22Rv1 (cell line): ENCODE measurements at regions not wholly inside any gene's neighbourhood (a gene's known extent, or its start where the extent isn't known, plus 50 kb on each side); places are given as distances from the start of the nearest gene placed in this dataset.
"Not testable (repeated sequence)": the region's sequence is repeated elsewhere in the genome, so short reads cannot be mapped to it uniquely, and the experiment has no call there.

Source experiments
- H3K27ac ChIP-seq: fragments of 450-650 bp; 2 replicates; pipeline ENCODE4 v1.5.1; 2017
- ZFX ChIP-seq: fragments of 450-650 bp; IDR thresholded peaks from 2 replicates; pipeline ENCODE4 v1.6.1; 2017; ENCODE audit warnings: antibody characterized with exemption, borderline replicate concordance
- TF ChIP-seq, protein P1 (sequence below): fragments of 450-650 bp; IDR thresholded peaks from 2 replicates; pipeline ENCODE4 v1.5.1; 2017; ENCODE audit warnings: mild to moderate bottlenecking

DNA sequence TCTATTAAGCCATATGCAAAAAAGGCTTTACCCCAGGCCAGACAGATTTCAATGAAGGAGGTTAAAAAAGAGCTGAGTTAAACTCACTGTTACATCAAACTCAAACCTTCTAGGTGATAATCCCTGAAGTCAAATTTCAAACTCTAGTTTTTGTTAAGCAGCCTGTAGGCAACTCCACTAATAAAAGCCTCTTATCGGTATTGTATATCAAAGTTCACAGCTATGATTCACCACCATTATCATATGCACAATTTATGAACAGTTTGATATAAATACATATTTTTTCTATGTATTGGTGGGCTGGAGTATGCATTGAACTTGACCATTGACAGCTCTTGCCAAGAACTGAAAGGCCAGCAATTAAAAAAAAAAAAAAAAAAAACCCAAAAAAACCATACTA, 308.2 kb downstream of the BTBD3 start:
- no peak overlapping the region for H3K27ac ChIP-seq
- TF ChIP-seq, protein P1, sequence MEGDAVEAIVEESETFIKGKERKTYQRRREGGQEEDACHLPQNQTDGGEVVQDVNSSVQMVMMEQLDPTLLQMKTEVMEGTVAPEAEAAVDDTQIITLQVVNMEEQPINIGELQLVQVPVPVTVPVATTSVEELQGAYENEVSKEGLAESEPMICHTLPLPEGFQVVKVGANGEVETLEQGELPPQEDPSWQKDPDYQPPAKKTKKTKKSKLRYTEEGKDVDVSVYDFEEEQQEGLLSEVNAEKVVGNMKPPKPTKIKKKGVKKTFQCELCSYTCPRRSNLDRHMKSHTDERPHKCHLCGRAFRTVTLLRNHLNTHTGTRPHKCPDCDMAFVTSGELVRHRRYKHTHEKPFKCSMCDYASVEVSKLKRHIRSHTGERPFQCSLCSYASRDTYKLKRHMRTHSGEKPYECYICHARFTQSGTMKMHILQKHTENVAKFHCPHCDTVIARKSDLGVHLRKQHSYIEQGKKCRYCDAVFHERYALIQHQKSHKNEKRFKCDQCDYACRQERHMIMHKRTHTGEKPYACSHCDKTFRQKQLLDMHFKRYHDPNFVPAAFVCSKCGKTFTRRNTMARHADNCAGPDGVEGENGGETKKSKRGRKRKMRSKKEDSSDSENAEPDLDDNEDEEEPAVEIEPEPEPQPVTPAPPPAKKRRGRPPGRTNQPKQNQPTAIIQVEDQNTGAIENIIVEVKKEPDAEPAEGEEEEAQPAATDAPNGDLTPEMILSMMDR, result no peak
- no peak for TF ChIP-seq ZFX

DNA sequence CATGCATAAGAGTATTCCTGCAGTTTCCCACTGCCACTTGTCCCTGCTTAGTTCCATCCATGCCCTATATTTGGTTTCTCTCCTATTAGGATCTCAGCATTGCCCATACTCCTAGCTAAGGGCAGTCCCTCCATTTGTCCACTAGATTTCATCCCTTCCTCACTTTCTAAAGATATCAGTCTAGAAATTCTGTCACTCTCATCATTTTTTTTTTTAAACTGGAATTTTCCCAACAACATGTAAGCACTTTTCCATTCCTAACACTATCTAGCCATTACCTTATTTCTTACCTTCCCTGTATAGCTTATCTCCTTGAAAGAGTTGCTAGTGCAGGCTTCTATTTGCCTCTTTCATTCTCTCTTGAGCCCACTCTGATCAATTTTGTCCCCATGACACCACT, 312.2 kb downstream of the BTBD3 start:
- H3K27ac ChIP-seq, result no peak overlapping the region
- TF ChIP-seq, protein P1, result no peak
- no peak for TF ChIP-seq ZFX

DNA sequence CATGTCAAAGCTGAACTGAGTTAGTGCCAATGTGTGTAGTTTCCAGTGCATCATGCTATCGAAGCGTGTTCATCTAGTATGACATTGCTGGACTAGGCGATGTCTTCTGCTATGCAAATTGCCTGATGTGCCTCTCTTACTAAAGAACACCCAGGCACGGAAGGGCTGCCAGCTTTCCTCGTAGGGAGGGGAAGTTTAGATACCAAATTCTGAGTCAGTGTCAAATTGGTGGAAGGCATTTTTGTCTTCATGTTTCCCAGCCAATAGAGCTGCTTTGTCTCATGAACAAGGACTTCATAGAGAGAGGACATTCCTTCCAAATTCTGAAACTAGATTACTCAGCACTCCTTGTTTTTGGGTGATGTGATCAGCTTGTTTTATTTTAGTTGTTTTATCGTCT, 320.1 kb downstream of the BTBD3 start:
- no peak overlapping the region for H3K27ac ChIP-seq
- TF ChIP-seq, protein P1, result no peak
- no peak for TF ChIP-seq ZFX

DNA sequence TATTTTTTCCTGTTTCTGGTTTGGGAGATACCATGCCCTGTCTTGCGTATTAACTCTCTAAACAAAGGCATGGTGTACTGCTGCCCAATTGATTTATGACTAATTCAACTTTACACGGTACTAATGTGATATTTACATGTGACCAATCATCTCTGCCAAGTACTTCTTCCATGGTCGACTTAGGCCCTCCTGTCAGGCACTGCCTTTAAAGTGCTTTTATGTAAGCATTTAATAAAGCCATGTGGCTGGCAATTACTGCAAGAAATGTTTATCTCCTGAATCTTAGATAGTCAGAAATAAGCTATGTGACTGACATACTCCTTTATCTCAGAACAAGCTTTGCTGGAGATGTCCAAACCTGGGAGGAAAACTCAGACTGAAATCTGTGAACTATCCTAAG, 323.4 kb downstream of the BTBD3 start:
- H3K27ac ChIP-seq, result no peak overlapping the region
- TF ChIP-seq, protein P1, result no peak
- no peak for TF ChIP-seq ZFX

DNA sequence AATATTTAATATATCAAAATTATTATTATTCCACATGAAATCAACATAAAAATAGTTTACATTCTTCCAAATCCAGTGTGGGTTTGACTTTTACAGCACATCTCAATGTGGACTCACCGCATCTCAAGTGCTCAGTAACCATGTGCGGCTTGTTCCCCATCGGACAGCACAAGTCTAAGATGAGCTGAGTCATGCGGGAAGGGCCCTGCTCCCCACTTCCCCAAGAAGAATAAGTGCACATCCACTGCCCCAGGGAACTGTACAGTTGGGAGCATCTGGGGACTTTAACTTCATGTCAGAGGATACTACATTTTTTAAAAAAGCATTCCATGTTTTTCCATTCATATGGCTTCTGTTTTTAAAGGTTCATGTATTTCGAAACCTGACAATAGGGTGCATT, 325.6 kb downstream of the BTBD3 start:
- H3K27ac ChIP-seq, result no peak overlapping the region

DNA sequence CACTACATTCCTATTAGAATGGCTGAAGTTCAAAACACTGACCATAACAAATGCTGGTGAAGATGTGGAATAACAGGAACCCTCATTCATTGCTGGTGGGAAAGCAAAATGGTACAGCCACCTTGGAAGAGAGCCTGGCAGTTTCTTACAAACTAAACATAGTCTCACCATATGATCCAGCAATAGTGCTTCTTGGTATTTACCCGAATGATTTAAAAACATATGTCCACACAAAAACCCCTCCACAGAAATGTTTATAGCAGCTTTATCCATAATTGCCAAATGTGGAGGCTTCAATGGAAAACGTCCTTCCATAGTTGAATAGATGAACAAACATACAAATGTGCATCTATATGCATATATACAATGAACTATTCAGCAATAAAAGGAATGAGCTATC, 330.8 kb downstream of the BTBD3 start:
- TF ChIP-seq ZFX, result no peak
- TF ChIP-seq, protein P1, result no peak
- H3K27ac ChIP-seq, result no peak overlapping the region

More for the DNA sequence above, 325.6 kb downstream of the BTBD3 start:
- TF ChIP-seq ZFX, result no peak
- TF ChIP-seq, protein P1, result no peak

DNA sequence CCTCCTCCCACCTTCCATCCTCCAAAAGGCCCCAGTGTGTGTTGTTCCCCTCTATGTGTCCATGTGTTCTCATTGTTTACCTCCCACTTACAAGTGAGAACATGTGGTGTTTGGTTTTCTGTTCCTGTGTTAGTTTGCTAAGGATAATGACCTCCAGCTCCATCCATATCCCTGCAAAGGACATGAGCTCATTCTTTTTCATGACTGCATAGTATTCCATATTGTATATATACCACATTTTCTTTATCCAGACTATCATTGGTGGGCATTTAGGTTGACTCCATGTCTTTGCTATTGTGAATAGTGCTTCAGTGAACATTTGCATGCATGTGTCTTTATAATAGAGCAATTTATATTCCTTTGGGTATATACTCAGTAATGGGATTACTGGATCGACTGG, 333.0 kb downstream of the BTBD3 start:
- not testable (repeated sequence) for H3K27ac ChIP-seq

DNA sequence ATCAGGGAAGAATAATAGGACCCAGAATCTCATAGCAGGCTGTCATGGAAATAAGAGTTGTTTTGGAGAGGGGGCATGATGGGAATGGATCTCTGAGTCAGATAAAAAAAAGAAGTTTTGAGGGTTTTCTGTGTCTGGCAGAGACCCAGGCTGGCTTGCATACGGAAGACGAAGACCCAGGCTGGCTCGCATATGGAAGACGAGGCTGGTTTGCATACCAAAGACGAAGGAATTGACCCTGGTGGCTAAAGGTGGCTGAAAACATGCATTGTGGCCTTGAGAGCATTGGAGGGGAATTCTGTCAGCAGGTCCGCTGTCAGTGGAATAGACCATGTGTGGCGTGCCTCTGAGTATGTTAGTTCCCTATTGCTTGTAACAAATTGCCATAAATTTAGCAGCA, 335.1 kb downstream of the BTBD3 start:
- TF ChIP-seq, protein P1, result no peak
- no peak for TF ChIP-seq ZFX
- H3K27ac ChIP-seq, result no peak overlapping the region
